ENCODE measurements at regions not wholly inside any gene's neighbourhood (a gene's known extent, or its start where the extent isn't known, plus 50 kb on each side); places are given as distances from the start of the nearest gene placed in this dataset.
A peak's percentile ranks its signal among the peaks of the same experiment; 100 is the strongest.
"Not testable (repeated sequence)": the region's sequence is repeated elsewhere in the genome, so short reads cannot be mapped to it uniquely, and the experiment has no call there.

DNA sequence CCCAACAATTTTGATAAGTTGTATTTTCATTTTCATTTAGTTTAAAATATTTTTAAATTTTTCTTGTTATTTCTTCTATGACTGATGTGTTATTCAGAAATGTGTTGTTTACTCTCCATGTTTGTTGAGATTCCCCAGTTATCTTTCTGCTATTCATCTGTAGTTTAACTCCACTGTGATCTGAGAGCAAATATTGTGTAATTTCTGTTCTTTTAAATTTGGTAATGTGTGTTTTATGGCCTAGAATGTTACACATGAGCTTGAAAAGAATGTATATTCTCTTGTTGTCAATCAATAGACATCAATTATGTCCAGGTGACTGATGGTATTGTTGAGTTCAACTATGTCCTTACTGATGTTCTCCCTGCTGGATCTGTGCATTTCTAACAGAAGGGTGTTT lies 188.2 kb downstream of the CYP26B1 start:
- no peak for DNase-seq

DNA sequence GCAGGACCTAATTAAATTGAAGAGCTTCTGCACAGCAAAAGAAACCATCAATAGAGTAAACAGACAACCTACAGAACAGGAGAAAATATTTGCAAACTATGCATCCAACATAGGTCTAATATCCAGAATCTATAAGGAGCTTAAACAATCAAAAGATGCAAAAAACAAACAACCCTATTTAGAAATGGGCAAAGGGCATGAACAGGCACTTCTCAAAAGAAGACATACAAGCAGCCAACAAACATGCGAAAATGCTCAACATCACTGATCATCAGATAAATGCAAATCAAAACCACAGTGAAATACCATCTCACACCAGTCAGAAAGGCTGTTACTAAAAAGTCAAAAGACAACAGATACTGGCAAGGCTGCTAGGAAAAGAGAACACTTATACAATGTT lies 189.2 kb downstream of the CYP26B1 start:
- DNase-seq, result not testable (repeated sequence)

DNA sequence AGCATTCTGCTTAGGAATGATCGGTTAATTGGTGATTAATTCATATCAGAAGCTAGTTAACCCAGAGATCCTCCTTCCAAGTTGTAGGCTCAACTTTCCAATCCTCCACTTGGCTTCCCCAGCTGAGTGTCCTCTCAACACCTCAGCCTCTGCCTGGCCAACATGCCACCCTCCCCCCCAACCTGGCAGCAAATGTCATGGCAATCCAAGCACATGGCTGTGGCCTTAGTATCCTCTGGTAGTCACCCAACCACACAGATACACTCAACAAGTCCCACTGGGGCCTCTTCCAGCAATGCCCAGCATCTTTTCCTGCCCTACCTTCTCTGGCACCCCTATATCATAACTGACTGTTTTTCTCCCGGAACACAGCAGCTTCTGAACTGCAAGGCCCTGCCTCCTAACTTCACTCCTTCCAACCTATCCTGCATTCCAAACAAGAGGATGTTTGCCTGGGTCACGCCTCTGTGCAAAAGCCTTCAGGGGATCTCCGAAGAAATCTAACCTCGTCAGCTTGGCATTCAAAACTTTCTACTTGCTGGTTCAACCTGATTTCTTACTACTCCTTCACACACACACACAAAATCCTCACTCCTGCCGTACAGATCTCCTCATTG lies 195.0 kb downstream of the CYP26B1 start:
- DNase-seq, result no peak

GRCh38 chr2:71951718-71952404 lies 195.8 kb downstream of the CYP26B1 start:
- DNase-seq, result no peak

DNA sequence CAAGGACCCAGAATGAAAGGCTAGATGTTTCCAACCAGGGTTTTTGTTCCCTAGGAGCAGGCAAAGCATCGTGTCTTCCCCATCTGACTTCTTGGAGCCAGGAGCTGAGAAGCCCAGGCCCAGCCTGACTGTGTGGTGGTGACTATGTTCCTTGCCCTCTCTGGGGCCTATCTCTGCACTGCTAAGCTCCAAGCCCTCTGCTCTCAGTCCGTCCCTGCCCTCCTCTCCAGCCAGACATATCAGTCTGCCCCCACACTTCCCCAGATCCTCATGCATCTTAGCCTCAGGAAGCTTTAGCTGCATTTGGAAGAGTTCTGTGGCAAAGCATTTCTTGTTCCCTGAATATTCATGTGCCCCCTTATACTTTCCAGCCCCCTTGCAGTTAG lies 196.6 kb downstream of the CYP26B1 start:
- DNase-seq, result no peak

GRCh38 chr2:71950256-71951082 lies 197.2 kb downstream of the CYP26B1 start:
- no peak for DNase-seq

- DNase-seq, result no peak
Observed at GRCh38 chr2:71949537-71949798, 198.2 kb downstream of the CYP26B1 start.

GRCh38 chr2:71948781-71949536 lies 198.7 kb downstream of the CYP26B1 start:
- DNase-seq, result no peak

DNA sequence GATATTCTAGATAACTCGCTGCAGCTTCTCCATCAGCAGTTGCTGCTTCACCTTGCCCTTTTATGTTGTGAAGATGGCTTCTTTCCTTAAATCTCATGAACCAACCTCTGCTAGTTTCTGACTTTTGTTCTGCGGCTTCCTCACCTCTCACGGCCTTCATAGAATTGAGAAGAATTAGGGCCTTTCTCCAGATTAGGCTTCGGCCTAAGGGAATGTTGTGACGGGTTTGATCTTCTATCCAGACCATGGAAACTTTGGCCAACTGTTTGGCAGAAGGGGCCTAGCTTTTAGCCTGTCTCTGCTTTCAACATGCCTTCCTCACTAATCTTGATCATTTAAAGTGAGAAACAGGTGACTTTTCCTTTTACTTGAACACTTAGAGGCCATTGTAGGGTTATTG lies 199.9 kb downstream of the CYP26B1 start:
- DNase-seq, result no peak

DNA sequence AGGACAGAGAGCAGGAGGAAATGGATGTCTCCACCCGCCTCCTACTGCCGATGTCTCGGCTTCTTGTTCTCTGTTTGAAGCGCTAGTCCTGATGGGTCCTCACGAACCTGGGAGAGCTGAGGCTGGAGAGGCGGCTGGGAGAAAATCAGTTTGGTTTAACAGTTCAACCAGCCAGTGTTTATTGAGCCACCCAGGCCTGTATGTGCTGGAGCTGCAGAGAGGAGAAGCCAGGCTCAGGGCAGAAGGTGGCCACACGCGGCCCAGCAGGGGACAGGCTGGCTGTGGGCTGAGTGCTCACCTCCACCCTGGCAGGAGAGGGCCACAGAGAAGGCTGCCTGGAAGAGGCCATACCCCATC lies 202.1 kb downstream of the CYP26B1 start:
- no peak for DNase-seq

GRCh38 chr2:71944806-71945602 lies 202.7 kb downstream of the CYP26B1 start:
- no peak for DNase-seq

GRCh38 chr2:71944183-71944550 lies 203.5 kb downstream of the CYP26B1 start:
- DNase-seq, result no peak

GRCh38 chr2:71943238-71944182 lies 204.2 kb downstream of the CYP26B1 start:
- DNase-seq, result peak in 7 of 56 donors; percentile 9 to 52 (median 35)

- DNase-seq, result peak in 6 of 56 donors; percentile 15 to 65 (median 36)
Observed at GRCh38 chr2:71941726-71942525, 205.7 kb downstream of the CYP26B1 start.

- no peak for DNase-seq
Observed at GRCh38 chr2:71940695-71941094, 207.0 kb downstream of the CYP26B1 start.

DNA sequence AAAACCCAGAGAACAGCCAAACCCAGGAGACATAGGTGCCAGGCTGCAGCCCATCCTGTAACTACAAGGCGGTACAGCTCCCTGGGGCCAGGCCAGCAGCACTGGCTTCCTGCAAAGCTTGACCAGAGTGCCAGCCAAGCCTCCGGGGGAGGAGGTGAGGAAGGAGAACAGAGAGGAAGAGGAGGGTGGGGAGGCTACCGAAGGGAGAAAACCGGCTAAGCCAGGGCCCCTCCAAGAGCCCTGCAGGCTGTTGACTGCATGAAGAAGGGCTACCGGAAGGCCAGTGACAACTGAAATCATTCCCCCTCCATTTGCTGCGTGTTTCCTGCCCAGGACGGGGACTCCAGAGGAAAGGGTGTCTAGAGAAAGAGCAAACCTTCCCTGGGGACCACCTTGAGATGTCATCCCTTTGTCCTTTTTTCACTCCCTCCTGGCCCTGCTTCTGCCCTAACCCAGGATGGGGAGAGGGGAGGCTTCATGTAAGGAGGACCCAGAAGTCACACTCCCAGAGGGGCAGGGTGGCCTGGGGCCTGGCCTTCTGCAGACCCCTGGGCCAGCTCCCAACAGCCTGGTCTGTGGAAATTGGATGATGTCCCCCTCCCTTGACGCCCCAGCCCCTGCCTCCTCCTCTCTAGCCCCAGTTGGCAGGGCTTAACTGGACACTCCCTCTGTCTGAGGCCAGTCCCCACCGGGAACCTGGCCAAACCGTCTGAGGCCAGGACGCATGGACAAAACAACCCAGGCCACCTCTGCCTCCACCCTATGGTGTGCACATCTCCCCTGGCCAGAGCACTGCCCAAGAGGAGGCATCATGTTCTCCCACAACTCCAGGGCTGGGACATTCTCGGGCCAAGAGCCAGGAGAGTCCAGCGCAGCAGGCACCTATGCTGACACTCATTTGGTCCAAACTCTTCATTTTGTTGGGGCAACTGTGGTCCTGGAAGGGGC lies 207.8 kb downstream of the CYP26B1 start:
- no peak for DNase-seq

- no peak for DNase-seq
Observed at GRCh38 chr2:71938659-71939587, 208.7 kb downstream of the CYP26B1 start.

Measured in amygdala (tissue), 56 donors.